Thyroid gland (tissue), 4 donors: ENCODE measurements at regions not wholly inside any gene's neighbourhood (a gene's known extent, or its start where the extent isn't known, plus 50 kb on each side); places are given as distances from the start of the nearest gene placed in this dataset.

Experiments used
- DNase-seq, 2 donors: peaks; one replicate each; pipeline ENCODE4 v3.0.0-alpha.2; 2019
- H3K27ac ChIP-seq, 3 donors: fragments of 200-600 bp; sonication (generic); 1 replicate in 2 of 3; 2 replicates in 1 of 3; pipeline ENCODE4 v1.5.1; 2016 to 2019; ENCODE audit warnings: mild to moderate bottlenecking in 1 of 3, moderate library complexity in 1 of 3
- H3K27me3 ChIP-seq: fragments of 200-600 bp; sonication (generic); one replicate; pipeline ENCODE4 v1.5.1; 2019
- H3K36me3 ChIP-seq, 2 donors: fragments of 200-600 bp; sonication (generic); one replicate each; pipeline ENCODE4 v1.5.1; 2016 to 2019
- H3K4me1 ChIP-seq, 2 donors: fragments of 200-600 bp; sonication (generic); one replicate each; pipeline ENCODE4 v1.5.1; 2017 to 2019
- H3K4me3 ChIP-seq, 3 donors: fragments of 200-600 bp; sonication (generic); replicated peaks in 1 of 3; 1 replicate in 2 of 3; 2 replicates in 1 of 3; pipeline ENCODE4 v1.5.1; 2016; ENCODE audit warnings: mild to moderate bottlenecking in 1 of 3
- H3K9me3 ChIP-seq: fragments of 200-600 bp; sonication (generic); one replicate; pipeline ENCODE4 v1.5.1; 2017
- CTCF ChIP-seq, 6 experiments: fragments of 200-600 bp in 3 of 6; fragments of 450-650 bp in 3 of 6; sonication (generic) in 3 of 6; IDR thresholded peaks; one replicate each; pipeline ENCODE4 v1.5.1; 2016 to 2019; ENCODE audit warnings: antibody characterized with exemption in 6 of 6, mild to moderate bottlenecking in 2 of 6, inconsistent platforms in 1 of 6, moderate library complexity in 1 of 6
- POLR2A ChIP-seq, 2 donors: fragments of 450-650 bp; IDR thresholded peaks; one replicate each; pipeline ENCODE4 v1.6.1; 2017; ENCODE audit warnings: antibody characterized with exemption in 2 of 2, mild to moderate bottlenecking in 2 of 2, moderate library complexity in 1 of 2
- WGBS, 2 donors: methylation state at CpG; one replicate each; pipeline ENCODE4 v1.1.5; 2017; 5-methylcytosine and 5-hydroxymethylcytosine counted together
- intact Hi-C: fragments of 100-400 bp; cut with DNase I; formaldehyde crosslinking; loops from one replicate; pipeline ENCODE4 v1.15.1; 2023

GRCh38 chr2:131413785-131414184 lies 49.8 kb upstream of the RAB6D start:
- intact Hi-C loops = loop anchor here (10.0 kb wide), 1 partner anchor 101 kb away; no protein-coding TSS in a partner anchor

More at GRCh38 chr2:131413785-131414184, 49.8 kb upstream of the RAB6D start:
- Histone ChIP-seq H3K4me3 (no peak overlapping the region), H3K4me1 (no peaks in the 10 kb centered on the region), H3K27me3 (no peaks in the 10 kb centered on the region), H3K27ac (no peak overlapping the region), H3K36me3 (no peaks in the 10 kb centered on the region), H3K9me3 (no peaks in the 10 kb centered on the region)
- TF ChIP-seq CTCF (IDR thresholded peaks at IDR 0.05) (no peak), POLR2A (IDR thresholded peaks at IDR 0.05) (no peak)
- no peak for DNase-seq
- 81 to 92% methylated on average over 2 of the region's 2 CpGs for WGBS, 2 donors
